T-cell (primary cell): ENCODE measurements at regions not wholly inside any gene's neighbourhood (a gene's known extent, or its start where the extent isn't known, plus 50 kb on each side); places are given as distances from the start of the nearest gene placed in this dataset.

Source experiments
- ATAC-seq, 4 experiments: fragments of 200-7000 bp in 3 of 4; fragments of 150-1000 bp in 1 of 4; cut with Tn5 transposase; replicated peaks in 1 of 4; 1 replicate in 3 of 4; 2 replicates in 1 of 4; pipeline ENCODE4 v1.10.0; 2021; ENCODE audit warnings: moderate library complexity in 3 of 4, mild to moderate bottlenecking in 2 of 4, moderate number of reproducible peaks in 1 of 4
- CTCF ChIA-PET, 2 donors: fragments of 300-600 bp; sonication (Branson Sonifier 250); formaldehyde crosslinking; loops; one replicate each; lab custom pipeline; 2022; ENCODE audit warnings: antibody characterized with exemption in 2 of 2; lab: Charles Lee
- POLR2A ChIA-PET, 2 donors: fragments of 300-600 bp; sonication (Branson Sonifier 250); formaldehyde crosslinking; loops; one replicate each; lab custom pipeline; 2022; ENCODE audit warnings: antibody characterized with exemption in 2 of 2; lab: Charles Lee
- DNase-seq, 35 experiments: peaks; one replicate each; pipeline versions ENCODE4 v3.0.0 to v3.0.0-alpha.2; 2013 to 2023
- H3K27ac ChIP-seq: one replicate; pipeline ENCODE4 v1.5.1; 2013; ENCODE audit warnings: low read length
- H3K27me3 ChIP-seq, 2 experiments: replicated peaks in 1 of 2; 1 replicate in 1 of 2; 2 replicates in 1 of 2; pipeline versions ENCODE4 v1.6.1 to v1.7.0; 2013; ENCODE audit warnings: low read length in 1 of 2, mixed read lengths in 1 of 2; ENCODE audit not compliant: control insufficient read depth in 2 of 2, insufficient read depth in 2 of 2; ENCODE audit errors: extremely low read depth in 1 of 2
- H3K36me3 ChIP-seq, 2 donors: 1 replicate in 1 of 2; 2 replicates in 1 of 2; pipeline versions ENCODE4 v1.6.1 to v1.7.0; 2013; ENCODE audit warnings: low read length in 1 of 2; ENCODE audit not compliant: control insufficient read depth in 2 of 2, insufficient read depth in 1 of 2; ENCODE audit errors: extremely low read depth in 1 of 2
- H3K4me1 ChIP-seq, 2 experiments: 1 replicate in 1 of 2; 2 replicates in 1 of 2; pipeline versions ENCODE4 v1.6.1 to v1.7.0; 2013; ENCODE audit warnings: low read length in 2 of 2, mixed read lengths in 1 of 2; ENCODE audit not compliant: insufficient read depth in 2 of 2, control insufficient read depth in 1 of 2; ENCODE audit errors: extremely low read depth in 1 of 2
- H3K4me3 ChIP-seq, 2 donors: 1 replicate in 1 of 2; 2 replicates in 1 of 2; pipeline versions ENCODE4 v1.5.1 to v1.7.0; 2013; ENCODE audit warnings: mild to moderate bottlenecking in 2 of 2, low read length in 1 of 2, moderate library complexity in 1 of 2; ENCODE audit not compliant: control insufficient read depth in 1 of 2; ENCODE audit errors: extremely low read depth in 1 of 2
- H3K9me3 ChIP-seq: 2 replicates; pipeline ENCODE4 v1.7.0; 2013
- H3K27ac Mint-ChIP-seq, 2 donors: one replicate each; pipeline ENCODE4 v1.8.0; 2020 to 2021; ENCODE audit warnings: mild to moderate bottlenecking in 2 of 2, mixed read lengths in 2 of 2
- H3K27me3 Mint-ChIP-seq, 2 donors: one replicate each; pipeline ENCODE4 v1.8.0; 2021 to 2022; ENCODE audit warnings: mixed read lengths in 2 of 2
- H3K36me3 Mint-ChIP-seq: one replicate; pipeline ENCODE4 v1.8.0; 2021; ENCODE audit warnings: mixed read lengths
- H3K4me1 Mint-ChIP-seq, 3 donors: one replicate each; pipeline ENCODE4 v1.8.0; 2020 to 2022; ENCODE audit warnings: mixed read lengths in 3 of 3, mild to moderate bottlenecking in 1 of 3
- H3K4me3 Mint-ChIP-seq, 3 donors: one replicate each; pipeline ENCODE4 v1.8.0; 2020 to 2022; ENCODE audit warnings: mild to moderate bottlenecking in 3 of 3, mixed read lengths in 3 of 3, moderate library complexity in 3 of 3
- H3K9me3 Mint-ChIP-seq, 3 donors: one replicate each; pipeline ENCODE4 v1.8.0; 2020 to 2022; ENCODE audit warnings: mixed read lengths in 3 of 3
- WGBS: methylation state at CpG from one replicate; pipeline ENCODE4 v1.1.5; 2013; ENCODE audit warnings: missing lambda C conversion rate; ENCODE audit not compliant: insufficient coverage; 5-methylcytosine and 5-hydroxymethylcytosine counted together

GRCh38 chr4:45985038-45985437 lies 138.8 kb downstream of the GABRG1 start:
- ATAC-seq = no peak
- H3K4me3 ChIP-seq = no peak overlapping the region
- Mint-ChIP-seq H3K9me3 (peaks cover 12 to 22% (median 14%) of the 10 kb centered on the region in 3 donors), H3K4me1 (no peaks in the 10 kb centered on the region), H3K27ac (no peak overlapping the region), H3K4me3 (no peak overlapping the region), H3K36me3 (no peaks in the 10 kb centered on the region), H3K27me3 (no peaks in the 10 kb centered on the region)
- POLR2A ChIA-PET = no interaction called here
- H3K27ac ChIP-seq = no peak overlapping the region
- H3K36me3 ChIP-seq = no peaks in the 10 kb centered on the region
- DNase-seq = no peak
- CTCF ChIA-PET = no interaction called here
- H3K9me3 ChIP-seq = no peaks in the 10 kb centered on the region
- H3K27me3 ChIP-seq = no peaks in the 10 kb centered on the region
- no peaks in the 10 kb centered on the region for H3K4me1 ChIP-seq

DNA sequence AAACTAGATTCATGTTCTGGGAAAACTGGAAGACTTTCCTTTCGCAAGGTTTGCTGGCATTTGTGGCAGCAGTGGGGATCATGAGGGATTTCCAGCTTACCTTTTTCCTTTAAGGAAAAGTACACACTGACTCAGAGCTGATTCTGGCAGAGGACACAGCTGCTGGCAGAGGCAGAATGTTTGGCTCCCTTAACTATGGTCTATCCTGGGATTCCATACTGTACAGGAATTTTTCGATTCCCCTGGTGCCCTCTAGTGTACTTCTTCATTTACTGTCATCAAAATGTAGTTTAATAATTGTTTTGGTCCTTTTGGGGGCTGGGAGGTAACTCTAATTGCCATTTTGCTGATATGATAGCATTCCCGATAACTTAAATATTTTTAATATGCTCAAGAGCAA lies 152.7 kb downstream of the GABRG1 start:
- no peak for ATAC-seq
- Histone ChIP-seq H3K36me3 (no peaks in the 10 kb centered on the region), H3K27me3 (no peaks in the 10 kb centered on the region), H3K27ac (no peak overlapping the region), H3K4me3 (no peak overlapping the region), H3K9me3 (no peaks in the 10 kb centered on the region), H3K4me1 (no peaks in the 10 kb centered on the region)
- H3K36me3 Mint-ChIP-seq = no peaks in the 10 kb centered on the region
- no peaks in the 10 kb centered on the region for H3K27me3 Mint-ChIP-seq
- WGBS = no CpG with 5 or more reads among the region's 3 CpGs
- no peaks in the 10 kb centered on the region for H3K4me1 Mint-ChIP-seq
- H3K9me3 Mint-ChIP-seq = peaks cover 14 to 32% (median 26%) of the 10 kb centered on the region in 3 donors
- CTCF ChIA-PET = no interaction called here
- H3K4me3 Mint-ChIP-seq = no peak overlapping the region
- no peak overlapping the region for H3K27ac Mint-ChIP-seq
- no peak for DNase-seq
- POLR2A ChIA-PET = no interaction called here

DNA sequence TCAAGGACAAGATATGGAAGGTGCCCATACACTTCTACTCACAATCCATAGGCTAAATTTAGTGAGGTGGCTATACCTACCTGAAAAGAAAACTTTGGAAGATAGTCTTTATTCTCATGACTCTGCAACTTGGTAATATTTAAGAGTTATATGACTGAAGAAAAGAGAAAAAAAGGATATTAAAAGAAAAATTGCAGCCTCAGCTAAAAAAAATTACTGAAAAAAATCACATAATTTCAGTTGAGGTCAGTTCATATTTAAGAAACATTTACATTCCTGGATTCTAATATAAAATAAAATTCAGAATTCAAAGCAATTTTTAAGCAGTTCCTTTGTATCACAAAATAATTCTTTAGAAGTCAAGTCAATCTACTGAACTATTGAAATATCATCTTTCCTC lies 166.5 kb downstream of the GABRG1 start:
- Mint-ChIP-seq H3K4me1 (no peaks in the 10 kb centered on the region), H3K4me3 (no peak overlapping the region), H3K9me3 (peaks cover 12 to 26% (median 14%) of the 10 kb centered on the region in 3 donors), H3K27me3 (no peaks in the 10 kb centered on the region), H3K36me3 (no peaks in the 10 kb centered on the region), H3K27ac (no peak overlapping the region)
- H3K27ac ChIP-seq = no peak overlapping the region
- DNase-seq (no peak), ATAC-seq (no peak)
- POLR2A ChIA-PET = no interaction called here
- H3K9me3 ChIP-seq = no peaks in the 10 kb centered on the region
- H3K36me3 ChIP-seq = no peaks in the 10 kb centered on the region
- H3K4me1 ChIP-seq = no peaks in the 10 kb centered on the region
- no peak overlapping the region for H3K4me3 ChIP-seq
- CTCF ChIA-PET = no interaction called here
- H3K27me3 ChIP-seq = no peaks in the 10 kb centered on the region

GRCh38 chr4:45954276-45954675 lies 169.6 kb downstream of the GABRG1 start:
- WGBS = 42% methylated on average over 2 of the region's 3 CpGs
- no peak for ATAC-seq
- no peak overlapping the region for H3K4me3 Mint-ChIP-seq
- H3K27ac ChIP-seq = no peak overlapping the region
- DNase-seq = no peak
- H3K4me1 Mint-ChIP-seq = no peaks in the 10 kb centered on the region
- POLR2A ChIA-PET = no interaction called here
- H3K27ac Mint-ChIP-seq = no peak overlapping the region
- H3K9me3 ChIP-seq = no peaks in the 10 kb centered on the region
- H3K4me1 ChIP-seq = no peaks in the 10 kb centered on the region
- CTCF ChIA-PET = no interaction called here
- H3K4me3 ChIP-seq = no peak overlapping the region
- no peaks in the 10 kb centered on the region for H3K27me3 ChIP-seq
- H3K36me3 ChIP-seq = no peaks in the 10 kb centered on the region
- H3K36me3 Mint-ChIP-seq = no peaks in the 10 kb centered on the region
- peaks cover 8 to 15% (median 13%) of the 10 kb centered on the region in 3 donors for H3K9me3 Mint-ChIP-seq
- H3K27me3 Mint-ChIP-seq = no peaks in the 10 kb centered on the region

DNA sequence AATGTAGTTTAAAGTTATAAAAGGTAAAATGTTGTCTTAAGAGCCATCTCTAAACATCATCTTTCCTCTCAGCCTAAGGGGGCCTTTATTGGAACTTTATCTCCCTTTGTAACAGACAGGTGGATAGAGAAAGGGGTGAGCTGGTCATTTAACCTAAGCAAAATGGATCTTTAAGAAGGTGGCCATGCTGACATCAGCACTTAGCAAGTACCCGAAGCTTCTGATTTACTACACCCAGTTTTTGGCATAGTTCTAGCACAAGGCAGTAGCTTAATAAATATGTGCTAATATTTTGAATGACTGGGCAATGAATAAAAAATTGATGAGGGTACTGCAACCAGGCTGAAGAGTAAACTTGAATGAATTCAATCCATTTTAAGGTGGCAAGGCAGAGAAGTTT lies 172.7 kb downstream of the GABRG1 start:
- H3K4me1 Mint-ChIP-seq = no peaks in the 10 kb centered on the region
- DNase-seq = no peak
- no peaks in the 10 kb centered on the region for H3K4me1 ChIP-seq
- no peak overlapping the region for H3K4me3 Mint-ChIP-seq
- H3K27me3 Mint-ChIP-seq = no peaks in the 10 kb centered on the region
- H3K27ac ChIP-seq = no peak overlapping the region
- H3K27ac Mint-ChIP-seq = no peak overlapping the region
- no peak overlapping the region for H3K4me3 ChIP-seq
- CTCF ChIA-PET = no interaction called here
- H3K36me3 Mint-ChIP-seq = no peaks in the 10 kb centered on the region
- no peak for ATAC-seq
- H3K27me3 ChIP-seq = no peaks in the 10 kb centered on the region
- no peaks in the 10 kb centered on the region for H3K36me3 ChIP-seq
- POLR2A ChIA-PET = no interaction called here
- H3K9me3 Mint-ChIP-seq = peaks cover 17 to 25% (median 18%) of the 10 kb centered on the region in 3 donors
- no peaks in the 10 kb centered on the region for H3K9me3 ChIP-seq
- WGBS = no CpG with 5 or more reads among the region's 1 CpG

DNA sequence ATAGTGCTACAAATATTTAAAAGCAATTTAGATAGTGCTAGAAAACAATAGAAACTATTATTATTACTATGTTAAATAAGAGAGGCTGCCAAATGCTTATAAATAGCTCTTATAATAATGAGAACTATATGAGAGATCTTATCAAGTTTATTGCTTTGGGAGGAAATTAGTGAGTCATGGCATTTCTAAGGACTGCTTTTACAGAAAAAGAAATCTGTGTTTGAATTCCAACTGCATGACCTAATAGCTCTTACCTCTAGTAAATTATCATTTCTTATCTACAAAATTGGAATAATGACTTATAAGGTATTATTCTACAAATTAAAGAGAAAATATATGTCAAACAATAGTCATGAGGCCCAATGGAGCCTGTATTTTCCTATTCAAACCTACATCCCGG lies 177.2 kb downstream of the GABRG1 start:
- H3K9me3 ChIP-seq = no peaks in the 10 kb centered on the region
- Mint-ChIP-seq H3K4me3 (no peak overlapping the region), H3K27ac (no peak overlapping the region), H3K4me1 (no peaks in the 10 kb centered on the region), H3K36me3 (no peaks in the 10 kb centered on the region), H3K27me3 (no peaks in the 10 kb centered on the region), H3K9me3 (peaks cover 8 to 18% (median 9%) of the 10 kb centered on the region in 3 donors)
- ChIA-PET CTCF (no interaction called here), POLR2A (no interaction called here)
- H3K4me1 ChIP-seq = no peaks in the 10 kb centered on the region
- no peaks in the 10 kb centered on the region for H3K27me3 ChIP-seq
- WGBS = 71% methylated on average over 1 of the region's 1 CpG
- ATAC-seq (no peak), DNase-seq (no peak)
- H3K36me3 ChIP-seq = no peaks in the 10 kb centered on the region
- H3K4me3 ChIP-seq = no peak overlapping the region
- H3K27ac ChIP-seq = no peak overlapping the region

DNA sequence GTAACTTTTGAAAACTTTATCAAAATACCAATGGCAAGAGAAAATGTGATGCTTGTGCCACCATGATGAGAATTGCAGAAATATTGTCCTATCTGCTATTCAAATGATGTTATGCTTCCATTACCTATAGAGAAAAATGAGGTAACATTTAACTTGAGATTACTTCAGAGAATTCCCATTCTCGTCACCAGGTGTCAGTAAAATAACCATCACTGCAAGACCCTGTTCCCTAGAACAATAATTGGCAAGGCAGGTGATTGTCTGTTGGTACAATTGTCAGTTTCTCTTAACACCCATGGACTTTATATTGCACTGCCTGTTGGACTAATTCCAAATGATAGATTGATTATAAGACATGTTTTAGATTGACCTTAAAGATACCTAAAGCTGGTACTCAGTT lies 179.9 kb downstream of the GABRG1 start:
- Histone ChIP-seq H3K27ac (no peak overlapping the region), H3K4me3 (no peak overlapping the region), H3K36me3 (no peaks in the 10 kb centered on the region), H3K9me3 (no peaks in the 10 kb centered on the region), H3K27me3 (no peaks in the 10 kb centered on the region), H3K4me1 (no peaks in the 10 kb centered on the region)
- ATAC-seq (no peak), DNase-seq (no peak)
- Mint-ChIP-seq H3K4me1 (no peaks in the 10 kb centered on the region), H3K27ac (no peak overlapping the region), H3K9me3 (peaks cover 19 to 23% (median 19%) of the 10 kb centered on the region in 3 donors), H3K27me3 (no peaks in the 10 kb centered on the region), H3K4me3 (no peak overlapping the region), H3K36me3 (no peaks in the 10 kb centered on the region)
- ChIA-PET POLR2A (no interaction called here), CTCF (no interaction called here)
- WGBS = no CpG with 5 or more reads among the region's 1 CpG
